HPDE6-E6E7 (cell line): ENCODE measurements at regions not wholly inside any gene's neighbourhood (a gene's known extent, or its start where the extent isn't known, plus 50 kb on each side); places are given as distances from the start of the nearest gene placed in this dataset.
"Not testable (repeated sequence)": the region's sequence is repeated elsewhere in the genome, so short reads cannot be mapped to it uniquely, and the experiment has no call there.

Experiments used
- DNase-seq: peaks from one replicate; pipeline ENCODE4 v3.0.0; 2011; ENCODE audit warnings: missing footprints; ENCODE audit errors: extremely low spot score

GRCh38 chr10:9205558-9205957 is 1151.1 kb downstream of the GATA3 start:
- DNase-seq, result no peak

GRCh38 chr10:9209105-9209798 is 1154.8 kb downstream of the GATA3 start:
- no peak for DNase-seq

- no peak for DNase-seq
These were observed 1156.7 kb downstream of the GATA3 start for GRCh38 chr10:9211228-9211627.

- DNase-seq, result no peak
These were observed 1160.1 kb downstream of the GATA3 start for GRCh38 chr10:9214618-9215017.

GRCh38 chr10:9215121-9215520 is 1160.6 kb downstream of the GATA3 start:
- no peak for DNase-seq

- DNase-seq, result no peak
These were observed 1165.4 kb downstream of the GATA3 start for GRCh38 chr10:9219860-9220259.

GRCh38 chr10:9222917-9223316 is 1168.4 kb downstream of the GATA3 start:
- no peak for DNase-seq

GRCh38 chr10:9227679-9228365 is 1173.3 kb downstream of the GATA3 start:
- no peak for DNase-seq

GRCh38 chr10:9228771-9229170 is 1174.3 kb downstream of the GATA3 start:
- no peak for DNase-seq

- no peak for DNase-seq
These were observed 1175.3 kb downstream of the GATA3 start for GRCh38 chr10:9229702-9230244.

GRCh38 chr10:9230625-9231024 is 1176.1 kb downstream of the GATA3 start:
- no peak for DNase-seq

- no peak for DNase-seq
These were observed 1179.7 kb downstream of the GATA3 start for GRCh38 chr10:9234191-9234590.

GRCh38 chr10:9238041-9238440 is 1183.6 kb downstream of the GATA3 start:
- DNase-seq, result no peak

GRCh38 chr10:9239298-9239697 is 1184.8 kb downstream of the GATA3 start:
- no peak for DNase-seq

- DNase-seq, result no peak
These were observed 1189.5 kb downstream of the GATA3 start for GRCh38 chr10:9243941-9244411.

GRCh38 chr10:9244864-9245263 is 1190.4 kb downstream of the GATA3 start:
- DNase-seq, result no peak

- no peak for DNase-seq
These were observed 1198.6 kb downstream of the GATA3 start for GRCh38 chr10:9253121-9253520.

GRCh38 chr10:9254353-9254752 is 1199.9 kb downstream of the GATA3 start:
- no peak for DNase-seq

GRCh38 chr10:9260690-9261089 is 1206.2 kb downstream of the GATA3 start:
- no peak for DNase-seq

GRCh38 chr10:9262770-9263169 is 1208.3 kb downstream of the GATA3 start:
- no peak for DNase-seq

- DNase-seq, result no peak
These were observed 1213.7 kb downstream of the GATA3 start for GRCh38 chr10:9268176-9268575.

- not testable (repeated sequence) for DNase-seq
These were observed 1218.8 kb downstream of the GATA3 start for GRCh38 chr10:9273126-9273833.
